HG02973 (cell line): ENCODE measurements at regions not wholly inside any gene's neighbourhood (a gene's known extent, or its start where the extent isn't known, plus 50 kb on each side); places are given as distances from the start of the nearest gene placed in this dataset.
"Not testable (repeated sequence)": the region's sequence is repeated elsewhere in the genome, so short reads cannot be mapped to it uniquely, and the experiment has no call there.

Experiments
- ATAC-seq: cut with Tn5 transposase; IDR thresholded peaks from one replicate; pipeline ENCODE4 v1.9.1; 2021; ENCODE audit warnings: moderate library complexity; ENCODE audit not compliant: unreplicated experiment

GRCh38 chr9:87357600-87357999, 140.1 kb upstream of the DAPK1 start:
- ATAC-seq: no peak

GRCh38 chr9:87359264-87359663, 138.4 kb upstream of the DAPK1 start:
- no peak for ATAC-seq

- no peak for ATAC-seq
These were observed 137.6 kb upstream of the DAPK1 start for GRCh38 chr9:87359958-87360601.

GRCh38 chr9:87370049-87370685, 127.5 kb upstream of the DAPK1 start:
- no peak for ATAC-seq

GRCh38 chr9:87371795-87372355, 125.8 kb upstream of the DAPK1 start:
- no peak for ATAC-seq

- no peak for ATAC-seq
These were observed 125.3 kb upstream of the DAPK1 start for GRCh38 chr9:87372356-87372851.

- not testable (repeated sequence) for ATAC-seq
These were observed 123.4 kb upstream of the DAPK1 start for GRCh38 chr9:87374023-87374919.

GRCh38 chr9:87375397-87376073, 122.1 kb upstream of the DAPK1 start:
- no peak for ATAC-seq

- no peak for ATAC-seq
These were observed 119.0 kb upstream of the DAPK1 start for GRCh38 chr9:87378676-87379075.

GRCh38 chr9:87379300-87379699, 118.4 kb upstream of the DAPK1 start:
- no peak for ATAC-seq

GRCh38 chr9:87381050-87381711, 116.5 kb upstream of the DAPK1 start:
- no peak for ATAC-seq

GRCh38 chr9:87381746-87382145, 115.9 kb upstream of the DAPK1 start:
- ATAC-seq: no peak

- ATAC-seq: no peak
These were observed 114.8 kb upstream of the DAPK1 start for GRCh38 chr9:87382900-87383299.

- ATAC-seq: no peak
These were observed 114.1 kb upstream of the DAPK1 start for GRCh38 chr9:87383344-87384150.

- ATAC-seq: no peak
These were observed 111.1 kb upstream of the DAPK1 start for GRCh38 chr9:87386490-87387025.

GRCh38 chr9:87387351-87388011, 110.2 kb upstream of the DAPK1 start:
- ATAC-seq: no peak

GRCh38 chr9:87388708-87389107, 109.0 kb upstream of the DAPK1 start:
- not testable (repeated sequence) for ATAC-seq

- ATAC-seq: no peak
These were observed 107.7 kb upstream of the DAPK1 start for GRCh38 chr9:87389936-87390335.

GRCh38 chr9:87390361-87390760, 107.3 kb upstream of the DAPK1 start:
- ATAC-seq: no peak
